Transverse colon (tissue), 4 donors: ENCODE measurements at regions not wholly inside any gene's neighbourhood (a gene's known extent, or its start where the extent isn't known, plus 50 kb on each side); places are given as distances from the start of the nearest gene placed in this dataset.

Source experiments
- EP300 ChIP-seq: sonication (generic); formaldehyde crosslinking; IDR thresholded peaks from one replicate; pipeline ENCODE4 v1.6.1; 2017; ENCODE audit warnings: antibody characterized with exemption, low read depth
- POLR2A ChIP-seq: fragments of 450-650 bp; IDR thresholded peaks from one replicate; pipeline ENCODE4 v1.6.1; 2016; ENCODE audit warnings: antibody characterized with exemption, mild to moderate bottlenecking, moderate library complexity
- POLR2AphosphoS5 ChIP-seq, 3 donors: sonication (generic); formaldehyde crosslinking; IDR thresholded peaks; one replicate each; pipeline ENCODE4 v1.6.1; 2016; ENCODE audit warnings: antibody characterized with exemption in 3 of 3
- TF ChIP-seq, protein P1 (sequence below), 5 experiments: fragments of 200-600 bp in 3 of 5; fragments of 450-650 bp in 2 of 5; sonication (generic) in 3 of 5; IDR thresholded peaks; 1 replicate in 2 of 5; 2 replicates in 3 of 5; pipeline ENCODE4 v1.5.1; 2016 to 2017; ENCODE audit warnings: antibody characterized with exemption in 5 of 5, inconsistent platforms in 3 of 5, mild to moderate bottlenecking in 2 of 5, moderate library complexity in 1 of 5

DNA sequence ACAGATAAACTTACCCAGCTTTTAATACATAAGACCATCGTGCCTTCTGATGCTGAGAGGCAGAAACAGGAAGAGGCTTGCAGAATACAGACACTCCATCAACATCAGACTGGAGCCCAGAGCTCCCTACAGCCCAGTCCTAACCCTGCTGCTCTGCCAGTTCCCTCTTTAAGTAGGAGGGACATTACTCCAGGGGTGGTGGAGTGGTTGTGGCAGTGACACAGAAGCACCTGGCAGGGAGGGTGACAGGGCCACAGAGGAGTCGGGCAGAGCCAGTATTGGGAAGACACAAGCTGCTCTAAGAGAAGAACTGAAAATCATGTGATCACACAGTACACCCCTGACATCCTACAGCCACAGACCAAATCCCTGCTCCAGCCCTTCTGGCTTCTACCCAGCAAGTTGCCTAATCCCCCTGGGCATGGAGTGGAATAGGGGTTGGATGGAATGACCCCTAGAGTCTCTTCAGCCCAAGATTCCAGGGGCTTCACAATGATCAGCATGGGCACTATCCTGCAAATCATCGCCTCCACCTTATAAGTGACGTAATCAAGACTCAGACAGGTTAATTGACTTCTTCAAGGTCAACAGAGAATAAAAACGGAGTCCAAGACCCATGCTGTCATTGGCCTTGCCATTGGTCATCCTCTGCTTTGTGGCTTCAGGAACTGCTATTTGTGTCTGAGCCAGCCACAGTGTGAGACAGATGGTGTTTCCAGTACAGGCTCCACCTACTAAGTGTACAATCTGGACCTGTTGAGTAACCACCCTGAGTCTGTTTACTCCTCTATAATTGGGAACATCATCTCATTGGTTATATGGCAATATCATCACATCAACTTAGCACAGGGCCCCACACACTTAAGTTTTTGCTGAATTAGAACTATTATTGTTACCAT is 61.1 kb upstream of the ZMIZ1 start:
- TF ChIP-seq, protein P1, sequence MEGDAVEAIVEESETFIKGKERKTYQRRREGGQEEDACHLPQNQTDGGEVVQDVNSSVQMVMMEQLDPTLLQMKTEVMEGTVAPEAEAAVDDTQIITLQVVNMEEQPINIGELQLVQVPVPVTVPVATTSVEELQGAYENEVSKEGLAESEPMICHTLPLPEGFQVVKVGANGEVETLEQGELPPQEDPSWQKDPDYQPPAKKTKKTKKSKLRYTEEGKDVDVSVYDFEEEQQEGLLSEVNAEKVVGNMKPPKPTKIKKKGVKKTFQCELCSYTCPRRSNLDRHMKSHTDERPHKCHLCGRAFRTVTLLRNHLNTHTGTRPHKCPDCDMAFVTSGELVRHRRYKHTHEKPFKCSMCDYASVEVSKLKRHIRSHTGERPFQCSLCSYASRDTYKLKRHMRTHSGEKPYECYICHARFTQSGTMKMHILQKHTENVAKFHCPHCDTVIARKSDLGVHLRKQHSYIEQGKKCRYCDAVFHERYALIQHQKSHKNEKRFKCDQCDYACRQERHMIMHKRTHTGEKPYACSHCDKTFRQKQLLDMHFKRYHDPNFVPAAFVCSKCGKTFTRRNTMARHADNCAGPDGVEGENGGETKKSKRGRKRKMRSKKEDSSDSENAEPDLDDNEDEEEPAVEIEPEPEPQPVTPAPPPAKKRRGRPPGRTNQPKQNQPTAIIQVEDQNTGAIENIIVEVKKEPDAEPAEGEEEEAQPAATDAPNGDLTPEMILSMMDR (IDR thresholded peaks at IDR 0.05), result no peak
- no peak for TF ChIP-seq EP300
- no peak for TF ChIP-seq POLR2A
- TF ChIP-seq POLR2AphosphoS5 (IDR thresholded peaks at IDR 0.05), result no peak
